ENCODE measurements at regions not wholly inside any gene's neighbourhood (a gene's known extent, or its start where the extent isn't known, plus 50 kb on each side); places are given as distances from the start of the nearest gene placed in this dataset.

GRCh38 chr5:52356311-52356918, 431.3 kb upstream of the ITGA1 start:
- DNase-seq (no peak), ATAC-seq (no peak)
- 24 to 33% (median 28%) methylated on average over 3 of the region's 3 CpGs for WGBS, 3 donors
- H3K4me1 ChIP-seq = no peaks in the 10 kb centered on the region
- no peaks in the 10 kb centered on the region for H3K27me3 ChIP-seq (ENCODE audit: insufficient read depth in 3 of 3, low read length in 2 of 3)
- H3K4me3 ChIP-seq = no peak overlapping the region
- intact Hi-C loops (cut with DNase I) = loop anchor here in 1 of 2 donors (10.0 kb wide), 1 partner anchor 1402 kb away; no protein-coding TSS in a partner anchor
- TF ChIP-seq CTCF (IDR thresholded peaks at IDR 0.05) = peak; percentile 30
- H3K27ac ChIP-seq = no peak overlapping the region
- H3K9me3 ChIP-seq = no peaks in the 10 kb centered on the region
- no peaks in the 10 kb centered on the region for H3K36me3 ChIP-seq (ENCODE audit: insufficient read depth in 1 of 2, low read depth in 1 of 2)

GRCh38 chr5:52359261-52359660, 428.5 kb upstream of the ITGA1 start:
- TF ChIP-seq CTCF (IDR thresholded peaks at IDR 0.05) = no peak
- Histone ChIP-seq H3K27me3 (ENCODE audit: insufficient read depth in 3 of 3, low read length in 2 of 3) (no peaks in the 10 kb centered on the region), H3K36me3 (ENCODE audit: insufficient read depth in 1 of 2, low read depth in 1 of 2) (no peaks in the 10 kb centered on the region), H3K9me3 (no peaks in the 10 kb centered on the region), H3K4me1 (no peaks in the 10 kb centered on the region), H3K27ac (no peak overlapping the region), H3K4me3 (no peak overlapping the region)
- ATAC-seq = no peak
- DNase-seq = no peak
- intact Hi-C loops (cut with DNase I) = loop anchor here in 1 of 2 donors (10.0 kb wide), 1 partner anchor 1404 kb away; no protein-coding TSS in a partner anchor

- H3K4me3 ChIP-seq = no peak overlapping the region
- DNase-seq (no peak), ATAC-seq (no peak)
- no peaks in the 10 kb centered on the region for H3K27me3 ChIP-seq (ENCODE audit: insufficient read depth in 3 of 3, low read length in 2 of 3)
- H3K36me3 ChIP-seq (ENCODE audit: insufficient read depth in 1 of 2, low read depth in 1 of 2) = no peaks in the 10 kb centered on the region
- intact Hi-C loops (cut with DNase I) = no loop called here
- 90 to 94% (median 93%) methylated on average over 1 of the region's 1 CpG for WGBS, 3 donors
- no peak overlapping the region for H3K27ac ChIP-seq
- H3K9me3 ChIP-seq = no peaks in the 10 kb centered on the region
- no peaks in the 10 kb centered on the region for H3K4me1 ChIP-seq
- TF ChIP-seq CTCF (IDR thresholded peaks at IDR 0.05) = no peak
Observed at GRCh38 chr5:52360985-52361384, 426.7 kb upstream of the ITGA1 start.

- no peaks in the 10 kb centered on the region for H3K9me3 ChIP-seq
- intact Hi-C loops (cut with DNase I) = no loop called here
- H3K27me3 ChIP-seq (ENCODE audit: insufficient read depth in 3 of 3, low read length in 2 of 3) = no peaks in the 10 kb centered on the region
- no peaks in the 10 kb centered on the region for H3K36me3 ChIP-seq (ENCODE audit: insufficient read depth in 1 of 2, low read depth in 1 of 2)
- ATAC-seq (no peak), DNase-seq (no peak)
- H3K4me1 ChIP-seq = no peaks in the 10 kb centered on the region
- no peak overlapping the region for H3K4me3 ChIP-seq
- TF ChIP-seq CTCF (IDR thresholded peaks at IDR 0.05) = no peak
- H3K27ac ChIP-seq = no peak overlapping the region
Observed at GRCh38 chr5:52374286-52374685, 413.4 kb upstream of the ITGA1 start.

GRCh38 chr5:52375969-52376368, 411.7 kb upstream of the ITGA1 start:
- TF ChIP-seq CTCF (IDR thresholded peaks at IDR 0.05) = no peak
- no peaks in the 10 kb centered on the region for H3K36me3 ChIP-seq (ENCODE audit: insufficient read depth in 1 of 2, low read depth in 1 of 2)
- H3K4me1 ChIP-seq = no peaks in the 10 kb centered on the region
- intact Hi-C loops (cut with DNase I) = no loop called here
- DNase-seq = no peak
- no peak overlapping the region for H3K27ac ChIP-seq
- H3K27me3 ChIP-seq (ENCODE audit: insufficient read depth in 3 of 3, low read length in 2 of 3) = no peaks in the 10 kb centered on the region
- ATAC-seq = no peak
- H3K9me3 ChIP-seq = no peaks in the 10 kb centered on the region
- no peak overlapping the region for H3K4me3 ChIP-seq
- WGBS, 3 donors = 69 to 78% (median 70%) methylated on average over 3 of the region's 3 CpGs

Data from psoas muscle (tissue), 7 donors.